Loucy (cell line): ENCODE measurements at regions not wholly inside any gene's neighbourhood (a gene's known extent, or its start where the extent isn't known, plus 50 kb on each side); places are given as distances from the start of the nearest gene placed in this dataset.

Experiments used
- CTCF ChIP-seq: fragments of 200-600 bp; sonication (generic); conservative IDR thresholded peaks from 2 replicates; pipeline ENCODE4 v1.5.1; 2014; ENCODE audit warnings: mild to moderate bottlenecking, antibody characterized with exemption, low read length
- EZH2phosphoT487 ChIP-seq: fragments of 200-600 bp; IDR thresholded peaks from 2 replicates; pipeline ENCODE4 v1.6.1; 2018; ENCODE audit warnings: antibody characterized with exemption, mild to moderate bottlenecking, moderate library complexity, borderline replicate concordance

- TF ChIP-seq CTCF (no peak), EZH2phosphoT487 (no peak)
These were observed 356.4 kb downstream of the EFNA5 start for GRCh38 chr5:107314330-107314729.
